WTC11 (cell line): ENCODE measurements at regions not wholly inside any gene's neighbourhood (a gene's known extent, or its start where the extent isn't known, plus 50 kb on each side); places are given as distances from the start of the nearest gene placed in this dataset.
A peak's percentile ranks its signal among the peaks of the same experiment; 100 is the strongest.

Experiments
- ATAC-seq: fragments of 200-7000 bp; cut with Tn5 transposase; 2 replicates; pipeline ENCODE4 v1.10.0; 2021; ENCODE audit warnings: mild to moderate bottlenecking, moderate library complexity
- CTCF ChIA-PET: fragments of 300-600 bp; sonication (Branson Sonifier 250); formaldehyde crosslinking; loops from one replicate; lab custom pipeline; 2021; ENCODE audit warnings: antibody characterized with exemption; lab: Charles Lee
- POLR2A ChIA-PET: fragments of 350-600 bp; sonication (Branson Sonifier 250); formaldehyde crosslinking; loops from one replicate; lab custom pipeline; 2021; ENCODE audit warnings: antibody characterized with exemption; lab: Charles Lee
- DNase-seq: peaks from one replicate; pipeline ENCODE4 v3.0.0; 2021; ENCODE audit warnings: low spot score
- H3K27ac Mint-ChIP-seq: 2 replicates; pipeline ENCODE4 v1.8.0; 2021; ENCODE audit warnings: mixed read lengths
- H3K27me3 Mint-ChIP-seq: 2 replicates; pipeline ENCODE4 v1.8.0; 2021; ENCODE audit warnings: low read depth, mild to moderate bottlenecking, moderate library complexity, mixed read lengths
- H3K36me3 Mint-ChIP-seq: 2 replicates; pipeline ENCODE4 v1.8.0; 2021; ENCODE audit warnings: mixed read lengths
- H3K4me1 Mint-ChIP-seq: 2 replicates; pipeline ENCODE4 v1.8.0; 2022; ENCODE audit warnings: mixed read lengths
- H3K4me3 Mint-ChIP-seq: 2 replicates; pipeline ENCODE4 v1.8.0; 2021; ENCODE audit warnings: mild to moderate bottlenecking, moderate library complexity, mixed read lengths
- H3K9me3 Mint-ChIP-seq: 2 replicates; pipeline ENCODE4 v1.8.0; 2021; ENCODE audit warnings: mixed read lengths
- AFF4 ChIP-seq: sonication (generic); formaldehyde crosslinking; IDR thresholded peaks from 2 replicates; pipeline ENCODE4 v1.8.1; 2023; ENCODE audit warnings: mild to moderate bottlenecking, missing genetic modification reagents, borderline replicate concordance
- ARID4B ChIP-seq: sonication (generic); formaldehyde crosslinking; IDR thresholded peaks from 2 replicates; pipeline ENCODE4 v1.8.0; 2023; ENCODE audit warnings: missing genetic modification reagents, mild to moderate bottlenecking, borderline replicate concordance
- CBFB ChIP-seq: sonication (generic); formaldehyde crosslinking; IDR thresholded peaks from 2 replicates; pipeline ENCODE4 v1.8.1; 2022; ENCODE audit warnings: mild to moderate bottlenecking, low read depth, missing genetic modification reagents
- CREB1 ChIP-seq: sonication (generic); formaldehyde crosslinking; IDR thresholded peaks from 2 replicates; pipeline ENCODE4 v1.8.0; 2023; ENCODE audit warnings: mild to moderate bottlenecking, missing genetic modification reagents
- CREM ChIP-seq: sonication (generic); formaldehyde crosslinking; IDR thresholded peaks from 2 replicates; pipeline ENCODE4 v1.8.1; 2022; ENCODE audit warnings: mild to moderate bottlenecking, missing genetic modification reagents, moderate library complexity
- E2F4 ChIP-seq: sonication (generic); formaldehyde crosslinking; IDR thresholded peaks from 2 replicates; pipeline ENCODE4 v1.8.1; 2022; ENCODE audit warnings: low read depth, mild to moderate bottlenecking, moderate library complexity, missing genetic modification reagents, borderline replicate concordance
- ESRRA ChIP-seq: sonication (generic); formaldehyde crosslinking; IDR thresholded peaks from 2 replicates; pipeline ENCODE4 v1.8.1; 2022; ENCODE audit warnings: mild to moderate bottlenecking, missing genetic modification reagents, borderline replicate concordance
- FOXP1 ChIP-seq: sonication (generic); formaldehyde crosslinking; IDR thresholded peaks from 2 replicates; pipeline ENCODE4 v1.8.0; 2022; ENCODE audit warnings: missing genetic modification reagents, mild to moderate bottlenecking, moderate library complexity, borderline replicate concordance
- IRF1 ChIP-seq: sonication (generic); formaldehyde crosslinking; IDR thresholded peaks from 2 replicates; pipeline ENCODE4 v1.8.0; 2023; ENCODE audit warnings: missing genetic modification reagents
- JUN ChIP-seq: sonication (generic); formaldehyde crosslinking; IDR thresholded peaks from 2 replicates; pipeline ENCODE4 v1.8.0; 2023; ENCODE audit warnings: mild to moderate bottlenecking, missing genetic modification reagents
- MAX ChIP-seq: sonication (generic); formaldehyde crosslinking; IDR thresholded peaks from 2 replicates; pipeline ENCODE4 v1.8.0; 2022; ENCODE audit warnings: mild to moderate bottlenecking, missing genetic modification reagents
- MLX ChIP-seq: sonication (generic); formaldehyde crosslinking; IDR thresholded peaks from 2 replicates; pipeline ENCODE4 v1.8.1; 2023; ENCODE audit warnings: mild to moderate bottlenecking, missing genetic modification reagents, moderate library complexity
- MYBL2 ChIP-seq: sonication (generic); formaldehyde crosslinking; IDR thresholded peaks from 2 replicates; pipeline ENCODE4 v1.8.1; 2023; ENCODE audit warnings: mild to moderate bottlenecking, moderate library complexity, missing genetic modification reagents
- NFYB ChIP-seq: sonication (generic); formaldehyde crosslinking; conservative IDR thresholded peaks from 2 replicates; pipeline ENCODE4 v1.8.0; 2022; ENCODE audit warnings: low read depth, missing genetic modification reagents
- OVOL2 ChIP-seq: fragments of 250-450 bp; sonication (Bioruptor Pico); IDR thresholded peaks from 2 replicates; pipeline ENCODE4 v1.9.0; 2021; ENCODE audit warnings: mild to moderate bottlenecking, borderline replicate concordance
- RELA ChIP-seq: sonication (generic); formaldehyde crosslinking; IDR thresholded peaks from 2 replicates; pipeline ENCODE4 v1.8.1; 2022; ENCODE audit warnings: missing genetic modification reagents, mild to moderate bottlenecking, borderline replicate concordance
- SMAD3 ChIP-seq: sonication (generic); formaldehyde crosslinking; IDR thresholded peaks from 2 replicates; pipeline ENCODE4 v1.8.0; 2022; ENCODE audit warnings: missing genetic modification reagents, mild to moderate bottlenecking, borderline replicate concordance
- SOX15 ChIP-seq: fragments of 250-450 bp; sonication (Bioruptor Pico); IDR thresholded peaks from 2 replicates; pipeline ENCODE4 v1.9.0; 2021; ENCODE audit warnings: mild to moderate bottlenecking
- SP1 ChIP-seq: sonication (generic); formaldehyde crosslinking; conservative IDR thresholded peaks from 2 replicates; pipeline ENCODE4 v1.8.1; 2022; ENCODE audit warnings: missing genetic modification reagents
- TP53 ChIP-seq: sonication (generic); formaldehyde crosslinking; IDR thresholded peaks from 2 replicates; pipeline ENCODE4 v1.8.1; 2023; ENCODE audit warnings: mild to moderate bottlenecking, missing genetic modification reagents
- ZBTB21 ChIP-seq: sonication (generic); formaldehyde crosslinking; IDR thresholded peaks from 2 replicates; pipeline ENCODE4 v1.8.1; 2023; ENCODE audit warnings: mild to moderate bottlenecking, missing genetic modification reagents, borderline replicate concordance
- ZMAT4 ChIP-seq: fragments of 250-450 bp; sonication (Bioruptor Pico); IDR thresholded peaks from 2 replicates; pipeline ENCODE4 v1.9.0; 2021; ENCODE audit warnings: mild to moderate bottlenecking
- ZNF263 ChIP-seq: sonication (generic); formaldehyde crosslinking; IDR thresholded peaks from 2 replicates; pipeline ENCODE4 v1.8.1; 2022; ENCODE audit warnings: low read depth, mild to moderate bottlenecking, moderate library complexity, missing genetic modification reagents
- ZNF416 ChIP-seq: fragments of 250-450 bp; sonication (Bioruptor Pico); IDR thresholded peaks from 2 replicates; pipeline ENCODE4 v1.9.0; 2021; ENCODE audit warnings: mild to moderate bottlenecking, inconsistent platforms
- ZNF423 ChIP-seq: fragments of 250-450 bp; sonication (Bioruptor Pico); IDR thresholded peaks from 2 replicates; pipeline ENCODE4 v2.1.2; 2022; ENCODE audit warnings: mild to moderate bottlenecking, moderate library complexity
- TF ChIP-seq, protein P1 (sequence below): sonication (generic); formaldehyde crosslinking; IDR thresholded peaks from 2 replicates; pipeline ENCODE4 v1.8.1; 2022; ENCODE audit warnings: low read depth, missing genetic modification reagents, borderline replicate concordance

- TF ChIP-seq SOX15 (CRISPR knock-in tag) (no peak), MLX (no peak), TP53 (no peak), E2F4 (CRISPR knock-in tag) (no peak), RELA (CRISPR knock-in tag) (no peak), CREM (CRISPR knock-in tag) (no peak), ZMAT4 (CRISPR knock-in tag) (no peak), MAX (CRISPR knock-in tag) (no peak), AFF4 (CRISPR knock-in tag) (no peak)
Observed at GRCh38 chr13:50441130-50441529, 402.4 kb downstream of the DLEU7 start (continued).

- Mint-ChIP-seq H3K36me3 (no peaks in the 10 kb centered on the region), H3K4me1 (peaks cover 55% of the 10 kb centered on the region), H3K27me3 (no peaks in the 10 kb centered on the region), H3K4me3 (no peak overlapping the region), H3K9me3 (no peaks in the 10 kb centered on the region), H3K27ac (peak overlapping the region; percentile 78)
- ATAC-seq = no peak; the same call in 1 of the 2 replicates
- no peak for DNase-seq
- POLR2A ChIA-PET = no interaction called here
- CTCF ChIA-PET = no interaction called here
- TF ChIP-seq IRF1 = no peak
- TF ChIP-seq NFYB (CRISPR knock-in tag) = no peak
- TF ChIP-seq ARID4B (CRISPR knock-in tag) = no peak
- no peak for TF ChIP-seq ZNF423 (CRISPR knock-in tag)
- TF ChIP-seq OVOL2 (CRISPR knock-in tag) = no peak
- no peak for TF ChIP-seq JUN (CRISPR knock-in tag)
- no peak for TF ChIP-seq ESRRA
- no peak for TF ChIP-seq MYBL2 (CRISPR knock-in tag)
- TF ChIP-seq CBFB (CRISPR knock-in tag) = no peak
- TF ChIP-seq ZBTB21 (CRISPR knock-in tag) = no peak
- TF ChIP-seq SP1 = no peak
- TF ChIP-seq FOXP1 (CRISPR knock-in tag) = no peak
- TF ChIP-seq SMAD3 (CRISPR knock-in tag) = no peak
- no peak for TF ChIP-seq CREB1
- TF ChIP-seq, protein P1, sequence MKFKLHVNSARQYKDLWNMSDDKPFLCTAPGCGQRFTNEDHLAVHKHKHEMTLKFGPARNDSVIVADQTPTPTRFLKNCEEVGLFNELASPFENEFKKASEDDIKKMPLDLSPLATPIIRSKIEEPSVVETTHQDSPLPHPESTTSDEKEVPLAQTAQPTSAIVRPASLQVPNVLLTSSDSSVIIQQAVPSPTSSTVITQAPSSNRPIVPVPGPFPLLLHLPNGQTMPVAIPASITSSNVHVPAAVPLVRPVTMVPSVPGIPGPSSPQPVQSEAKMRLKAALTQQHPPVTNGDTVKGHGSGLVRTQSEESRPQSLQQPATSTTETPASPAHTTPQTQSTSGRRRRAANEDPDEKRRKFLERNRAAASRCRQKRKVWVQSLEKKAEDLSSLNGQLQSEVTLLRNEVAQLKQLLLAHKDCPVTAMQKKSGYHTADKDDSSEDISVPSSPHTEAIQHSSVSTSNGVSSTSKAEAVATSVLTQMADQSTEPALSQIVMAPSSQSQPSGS = no peak
- TF ChIP-seq ZNF263 (CRISPR knock-in tag) = no peak
- TF ChIP-seq ZNF416 = no peak
Observed at GRCh38 chr13:50444726-50445125, 398.8 kb downstream of the DLEU7 start.
